Stimulated activated CD4-positive, alpha-beta T cell treated with anti-CD3 and anti-CD28 coated beads, Interleukin-1b, Interleukin-23, amount 100 ng/mL, for 48 hours (primary cell): ENCODE measurements at regions not wholly inside any gene's neighbourhood (a gene's known extent, or its start where the extent isn't known, plus 50 kb on each side); places are given as distances from the start of the nearest gene placed in this dataset.
"Not testable (repeated sequence)": the region's sequence is repeated elsewhere in the genome, so short reads cannot be mapped to it uniquely, and the experiment has no call there.

Experiments used
- DNase-seq: peaks from one replicate; pipeline ENCODE4 v3.0.0-alpha.2; 2020

DNA sequence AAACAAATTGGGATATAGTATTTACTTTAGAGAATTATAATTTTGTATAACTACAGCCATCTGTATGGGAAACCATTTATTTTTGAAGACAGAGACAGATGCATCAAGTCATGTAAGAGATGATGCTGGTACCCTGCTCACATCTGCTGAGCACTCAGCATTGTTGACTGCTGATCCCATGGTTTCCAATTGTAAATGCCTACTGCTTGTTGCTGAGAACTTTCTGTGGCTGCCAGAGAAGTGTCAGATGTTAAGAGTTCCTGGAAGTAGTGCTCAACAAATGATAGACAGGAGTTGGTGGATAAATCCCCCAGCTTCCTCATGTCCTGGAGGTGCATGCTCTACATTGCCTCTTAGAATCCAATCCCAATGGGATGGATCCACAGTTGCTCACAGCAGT is 167.1 kb downstream of the OXSM start:
- no peak for DNase-seq

DNA sequence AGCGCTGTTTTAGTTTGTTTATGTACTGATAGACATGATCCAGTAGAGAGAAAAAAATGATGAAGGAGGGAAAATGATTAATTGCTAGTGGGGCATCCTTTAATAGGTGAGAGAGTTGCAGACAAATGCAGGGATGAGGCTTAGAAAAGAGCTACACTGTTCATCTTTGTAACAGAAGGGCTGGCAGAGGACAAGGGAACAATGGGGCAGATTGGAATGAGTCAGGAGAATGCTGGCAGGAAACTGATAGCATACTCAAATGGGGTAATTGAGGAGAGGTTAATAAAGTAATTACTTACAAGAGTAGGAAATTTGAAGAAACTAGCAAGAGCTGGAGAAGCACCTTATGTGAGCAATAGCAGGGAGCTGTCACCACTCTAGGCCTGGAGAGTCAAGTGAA is 170.9 kb downstream of the OXSM start:
- no peak for DNase-seq

DNA sequence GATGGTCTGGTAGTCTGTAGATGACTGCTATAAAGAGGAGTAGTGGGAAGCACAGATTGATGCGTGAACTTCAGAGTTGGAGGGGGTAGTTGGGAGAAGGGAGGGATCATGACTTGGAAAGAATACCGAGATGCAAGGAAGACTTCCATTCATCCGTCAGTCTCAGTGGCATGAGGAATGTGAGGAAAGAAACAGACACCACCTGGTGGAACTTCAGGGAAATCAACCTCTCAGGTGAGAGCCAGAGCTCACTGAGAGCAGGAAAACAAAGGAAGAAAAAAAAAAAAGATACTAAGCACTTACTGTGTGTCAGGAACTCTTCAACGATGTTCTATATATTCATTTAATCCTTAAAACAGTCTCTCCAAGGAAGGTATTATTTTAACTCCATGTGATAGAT is 172.4 kb downstream of the OXSM start:
- DNase-seq, result no peak

DNA sequence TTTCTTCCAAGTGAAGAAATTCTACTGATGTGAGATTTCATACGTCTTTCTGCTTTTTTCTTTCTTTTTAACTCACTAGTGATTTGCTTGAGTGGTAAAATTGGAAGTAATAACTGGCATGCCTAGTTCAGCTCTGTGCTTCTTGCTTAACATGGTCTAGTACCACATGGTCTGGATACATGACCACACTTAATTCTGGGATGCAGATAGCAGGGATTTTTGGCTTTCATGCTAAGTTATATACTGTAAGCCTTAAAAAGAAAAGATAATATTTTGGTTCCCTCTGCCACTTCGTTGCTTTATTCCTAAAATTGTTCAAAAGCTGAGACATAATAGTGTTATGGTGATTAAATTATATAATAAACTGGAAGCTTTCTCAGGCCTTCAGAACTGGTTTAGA is 174.3 kb downstream of the OXSM start:
- no peak for DNase-seq

DNA sequence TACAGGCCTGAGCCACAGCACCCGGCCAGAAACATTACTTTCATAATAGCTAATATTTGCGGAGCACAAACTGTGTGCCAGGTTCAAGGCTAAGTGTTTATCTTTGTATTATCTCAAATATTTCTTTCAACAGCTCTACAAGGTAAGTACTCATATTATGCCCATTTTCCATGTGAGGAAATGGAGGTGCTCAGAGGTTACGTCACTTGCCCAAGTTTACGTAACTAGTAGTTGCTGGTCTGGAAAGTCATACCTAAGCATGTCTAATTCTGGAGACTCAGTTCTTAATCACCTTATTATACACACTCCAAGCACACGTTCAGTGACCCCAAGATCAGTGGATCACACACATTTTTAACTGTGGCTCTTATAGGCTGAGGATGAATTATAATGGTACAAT is 177.5 kb downstream of the OXSM start:
- DNase-seq, result no peak

DNA sequence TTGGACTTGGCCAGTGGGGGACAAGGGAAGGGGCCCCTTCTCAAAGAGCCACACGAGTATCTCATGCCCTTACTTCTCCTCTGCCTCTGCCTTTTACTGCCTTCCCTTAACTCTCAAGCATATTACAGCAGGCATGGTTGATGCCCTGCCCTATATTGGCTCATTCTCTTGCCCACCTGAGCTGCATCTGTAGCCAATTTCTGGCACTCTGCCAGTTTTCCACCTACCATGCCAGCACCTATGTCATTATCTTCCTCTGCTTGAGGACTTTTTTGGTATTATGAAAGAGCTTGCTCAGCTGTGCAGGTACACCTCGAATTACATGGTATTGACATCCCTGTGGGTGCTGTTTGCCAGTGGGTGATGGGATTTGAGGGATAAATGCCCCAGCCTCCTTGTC is 181.8 kb downstream of the OXSM start:
- DNase-seq, result no peak

DNA sequence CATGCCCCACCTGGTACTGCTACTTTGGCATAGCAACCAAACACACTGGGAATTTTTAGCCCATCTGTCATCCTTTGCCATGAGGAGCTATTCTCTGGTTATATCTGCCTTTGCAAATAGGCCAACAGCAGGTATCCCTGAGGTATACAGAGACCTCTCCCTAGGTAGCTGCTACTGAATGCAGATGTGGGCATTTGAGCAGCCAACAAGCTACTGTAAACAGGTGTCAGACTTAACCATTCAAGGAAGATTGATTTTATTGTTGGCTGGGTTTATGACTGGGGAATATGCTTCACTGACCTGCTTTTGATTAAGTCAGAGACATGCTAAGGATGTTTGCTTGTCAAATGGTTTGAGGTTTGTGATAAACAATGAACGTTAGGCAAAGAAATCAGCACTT is 183.2 kb downstream of the OXSM start:
- no peak for DNase-seq

DNA sequence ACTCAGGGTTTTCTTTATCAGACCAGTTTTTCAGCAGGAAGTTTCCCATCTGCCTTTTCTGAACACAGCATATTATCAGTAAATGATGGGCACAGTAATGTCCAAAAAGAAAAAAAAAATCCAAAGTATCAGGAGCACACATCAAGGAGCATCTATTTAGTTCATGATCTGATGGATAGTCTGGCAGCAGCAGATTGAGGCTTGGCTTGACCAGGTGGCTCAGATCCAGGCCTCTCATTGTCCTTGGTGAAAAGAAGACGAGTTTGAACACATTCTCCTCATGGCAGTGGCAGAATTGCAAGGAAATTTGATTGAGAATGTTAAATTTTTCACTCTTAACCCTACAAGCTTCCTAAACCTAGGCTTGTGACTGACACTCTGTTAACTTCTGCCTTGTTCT is 192.9 kb downstream of the OXSM start:
- DNase-seq, result no peak

DNA sequence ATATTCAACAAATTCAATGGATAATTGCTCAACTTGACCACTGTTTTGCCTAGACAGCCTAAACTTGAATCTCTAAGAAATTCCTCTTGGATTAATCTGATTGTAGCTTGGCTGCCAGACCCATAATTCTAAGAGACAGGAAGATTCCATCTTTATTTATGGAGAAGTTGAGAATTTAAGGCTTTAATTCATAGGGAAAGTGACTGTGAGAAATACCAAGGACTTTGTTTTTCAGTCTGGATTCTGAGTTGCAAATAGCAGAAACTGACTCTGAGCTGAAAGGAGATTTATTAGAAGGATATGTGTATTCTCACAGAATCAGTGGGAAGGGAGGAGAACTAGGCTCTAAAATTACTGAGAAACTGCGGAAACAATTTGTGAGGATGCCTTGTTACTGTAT is 195.7 kb downstream of the OXSM start:
- no peak for DNase-seq

DNA sequence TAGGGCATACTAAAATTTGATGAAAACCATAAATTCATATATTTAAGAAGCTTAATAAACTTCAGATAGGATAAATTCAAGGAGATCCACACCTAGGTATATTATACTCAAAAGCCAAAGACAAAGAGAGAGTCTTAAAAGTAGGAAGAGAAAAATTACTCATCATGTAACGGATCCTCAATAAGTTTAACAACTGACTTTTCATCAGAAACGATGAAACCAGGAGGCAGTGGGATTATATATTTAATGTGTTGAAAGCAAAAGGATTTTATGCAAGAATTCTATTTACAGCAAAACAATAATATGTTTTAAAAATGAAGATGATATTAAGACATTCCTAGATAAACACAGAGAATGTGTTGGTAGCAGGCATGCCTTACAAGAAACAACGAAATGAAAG is 202.7 kb downstream of the OXSM start:
- no peak for DNase-seq

DNA sequence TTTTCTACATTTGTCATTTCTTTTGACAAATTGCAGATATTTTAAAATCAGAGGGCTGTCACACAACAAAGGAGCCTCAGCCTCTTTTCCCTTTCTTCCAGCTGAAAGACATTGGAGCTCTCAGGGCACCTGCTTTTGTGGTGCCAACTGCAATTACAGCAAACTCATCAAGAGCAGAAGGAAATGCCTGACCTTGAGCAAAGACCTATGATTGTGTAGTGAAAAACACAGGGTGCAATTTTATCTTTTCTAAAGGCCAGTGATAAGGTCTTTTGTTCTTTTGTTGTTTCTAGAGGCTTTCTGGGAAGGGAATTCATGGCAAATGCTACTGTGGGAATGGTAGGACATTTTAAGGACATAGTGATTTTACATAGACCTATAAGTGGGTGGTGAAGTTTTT is 214.3 kb downstream of the OXSM start:
- DNase-seq, result no peak

DNA sequence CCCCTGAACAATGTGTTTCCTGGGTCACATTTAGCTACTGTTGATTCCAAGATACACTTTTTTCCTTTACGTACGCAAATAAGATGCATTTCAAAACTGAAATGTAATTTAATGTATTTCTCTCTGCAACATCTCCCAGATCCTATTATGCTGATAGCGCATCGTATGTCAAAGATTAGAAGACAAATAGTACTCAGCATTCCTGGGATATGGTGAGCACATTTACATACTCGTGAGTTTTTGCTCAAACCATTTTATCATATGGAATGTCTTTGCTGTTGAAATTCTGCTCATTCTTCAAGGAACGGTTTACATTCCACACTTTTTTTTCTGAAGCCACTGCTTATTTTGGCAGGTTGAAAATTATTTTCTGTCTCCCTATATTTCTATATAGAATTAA is 221.4 kb downstream of the OXSM start:
- DNase-seq, result no peak

DNA sequence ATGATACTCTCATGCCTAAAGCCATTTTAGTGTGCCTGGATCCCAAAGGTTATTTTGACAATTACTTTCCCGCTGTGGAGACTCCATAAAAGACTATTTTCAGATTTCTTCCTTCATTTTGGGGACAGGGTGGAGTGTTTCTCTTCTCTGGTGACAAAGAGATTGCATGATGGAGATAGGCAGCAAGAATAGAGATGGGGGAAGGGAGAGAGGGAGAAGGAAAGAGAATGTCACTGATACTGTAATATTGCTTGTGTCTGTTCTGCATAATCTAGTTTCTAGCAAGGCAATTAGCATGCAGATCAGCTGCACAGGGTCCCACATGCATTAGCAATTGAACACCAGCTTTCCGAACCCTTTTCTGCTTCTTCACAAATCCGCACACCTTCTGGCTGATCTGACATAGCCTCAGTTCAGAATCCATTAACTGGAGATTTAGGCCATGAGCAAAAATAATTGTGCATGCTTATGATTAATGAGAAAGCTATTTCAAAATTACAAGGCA is 222.4 kb downstream of the OXSM start:
- no peak for DNase-seq

DNA sequence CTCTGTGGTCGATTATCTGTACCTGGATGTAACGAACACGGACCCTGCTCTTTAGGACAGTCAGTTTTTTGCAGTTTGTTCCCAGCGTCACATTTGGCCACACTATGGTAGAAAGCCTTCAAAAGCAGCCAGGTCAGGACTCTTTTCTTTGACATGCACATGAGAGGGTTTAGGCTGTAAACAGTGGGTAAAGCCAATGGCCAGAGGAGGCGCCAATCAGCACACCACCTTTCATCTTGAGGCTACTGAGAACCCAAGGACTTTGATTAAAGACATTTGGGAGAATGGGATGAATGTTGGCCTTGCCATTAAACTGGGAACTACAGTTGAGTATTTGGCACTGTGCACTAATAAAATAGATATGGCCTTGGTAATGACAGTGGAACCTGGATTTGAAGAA is 225.9 kb downstream of the OXSM start:
- no peak for DNase-seq

DNA sequence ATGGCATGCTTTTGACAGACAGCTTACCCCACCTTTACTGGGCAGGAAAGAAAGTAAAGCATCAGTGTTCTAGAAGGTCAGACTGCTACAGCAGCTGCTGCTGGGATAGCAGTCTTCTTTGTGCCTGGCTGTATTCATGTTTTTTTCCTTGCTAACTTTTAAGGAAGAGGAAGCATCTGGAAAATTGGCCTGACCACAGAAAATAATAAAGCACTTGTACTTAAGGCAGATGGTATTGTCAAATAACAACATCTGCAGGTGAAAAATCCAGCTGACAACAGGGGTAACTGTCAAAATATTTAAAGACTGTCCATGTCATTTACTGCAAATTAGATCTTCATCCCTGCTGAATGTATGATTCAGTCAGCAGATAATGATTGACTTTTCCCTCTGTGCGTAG is 229.0 kb downstream of the OXSM start:
- DNase-seq, result no peak

DNA sequence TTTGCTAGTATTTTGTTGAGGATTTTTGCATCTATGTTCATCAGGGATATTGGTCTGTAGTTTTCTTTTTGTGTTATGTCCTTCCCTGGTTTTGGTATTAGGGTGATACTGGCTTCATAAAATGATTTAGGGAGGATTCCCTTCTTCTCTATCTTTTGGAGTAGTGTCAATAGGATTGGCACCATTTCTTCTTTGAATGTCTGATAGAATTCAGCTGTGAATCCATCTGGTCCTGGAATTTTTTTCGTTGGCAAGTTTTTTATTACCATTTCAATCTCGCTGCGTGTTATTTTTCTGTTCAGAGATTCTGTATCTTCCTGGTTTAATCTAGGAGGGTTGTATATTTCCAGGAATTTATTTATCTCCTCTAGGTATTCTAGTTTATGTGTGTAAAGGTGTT is 234.3 kb downstream of the OXSM start:
- not testable (repeated sequence) for DNase-seq

DNA sequence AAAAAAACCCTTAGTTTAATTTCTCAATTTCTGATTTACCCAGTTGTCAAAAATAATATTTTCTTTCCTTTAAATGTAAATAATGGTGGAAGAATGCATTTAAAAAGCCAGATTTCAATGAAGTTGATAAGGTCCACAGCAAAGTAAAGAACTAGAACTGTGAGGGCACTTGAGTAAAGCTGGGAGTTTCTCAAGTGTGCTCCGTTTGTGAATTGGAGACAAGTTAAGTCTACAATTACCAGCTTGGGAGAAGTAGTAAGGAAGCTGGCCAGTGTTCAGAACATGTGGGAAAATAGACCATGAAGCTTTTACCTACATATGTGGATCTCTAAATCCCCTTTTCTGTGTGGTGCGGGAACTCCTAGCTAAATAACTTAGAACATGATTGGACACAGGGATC is 239.4 kb downstream of the OXSM start:
- no peak for DNase-seq

DNA sequence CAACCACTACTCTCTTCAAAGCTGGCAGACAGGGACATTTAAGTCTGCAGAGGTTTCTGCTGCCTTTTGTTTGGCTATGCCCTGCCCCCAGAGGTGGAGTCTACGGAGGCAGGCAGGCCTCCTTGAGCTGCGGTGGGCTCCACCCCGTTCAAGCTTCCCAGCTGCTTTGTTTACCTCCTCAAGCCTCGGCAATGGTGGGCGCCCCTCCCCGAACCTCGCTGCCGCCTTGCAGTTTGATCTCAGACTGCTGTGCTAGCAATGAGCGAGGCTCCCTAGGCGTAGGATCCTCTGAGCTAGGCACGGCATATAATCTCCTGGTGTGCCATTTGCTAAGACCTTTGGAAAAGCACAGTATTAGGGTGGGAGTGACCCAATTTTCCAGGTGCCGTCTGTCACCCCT is 252.2 kb downstream of the OXSM start:
- DNase-seq, result not testable (repeated sequence)

DNA sequence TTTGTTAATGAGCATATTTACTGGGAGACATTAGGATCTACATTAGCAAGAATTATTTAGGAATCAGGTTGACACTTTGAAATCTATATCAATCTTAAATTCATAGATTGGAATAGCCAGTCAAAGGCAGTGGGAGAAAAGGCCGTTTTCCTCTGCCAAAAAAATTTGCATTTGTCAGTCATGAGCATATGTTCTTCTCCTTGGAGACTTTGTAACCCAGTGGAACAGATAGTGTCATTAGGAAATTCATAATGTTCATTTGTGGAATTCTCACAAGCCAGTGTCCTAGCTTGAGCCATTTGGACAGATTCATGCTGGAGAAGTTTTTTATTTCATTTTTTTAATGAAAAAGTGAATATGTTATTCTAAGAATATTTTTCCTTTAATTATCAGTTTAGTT is 260.1 kb downstream of the OXSM start:
- DNase-seq, result no peak

DNA sequence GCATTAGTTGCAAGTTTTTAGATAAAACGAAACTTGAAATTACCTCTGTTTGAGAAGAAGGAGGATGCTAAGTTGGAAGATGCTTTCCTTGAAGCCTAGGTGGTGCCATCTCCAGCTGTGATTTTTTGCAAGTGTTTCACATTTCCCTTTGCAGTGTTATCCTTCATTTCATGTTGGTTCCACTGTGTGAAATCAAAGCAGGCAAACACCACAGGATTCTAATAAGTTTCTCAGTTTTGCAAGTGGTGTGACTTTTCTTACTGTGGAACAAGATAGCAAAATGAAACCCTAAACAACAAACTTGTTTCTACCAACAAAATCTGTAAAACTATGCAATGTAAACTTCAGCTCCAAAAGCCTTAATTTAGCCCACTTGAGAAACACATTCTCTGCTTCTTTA is 260.9 kb downstream of the OXSM start:
- DNase-seq, result no peak

DNA sequence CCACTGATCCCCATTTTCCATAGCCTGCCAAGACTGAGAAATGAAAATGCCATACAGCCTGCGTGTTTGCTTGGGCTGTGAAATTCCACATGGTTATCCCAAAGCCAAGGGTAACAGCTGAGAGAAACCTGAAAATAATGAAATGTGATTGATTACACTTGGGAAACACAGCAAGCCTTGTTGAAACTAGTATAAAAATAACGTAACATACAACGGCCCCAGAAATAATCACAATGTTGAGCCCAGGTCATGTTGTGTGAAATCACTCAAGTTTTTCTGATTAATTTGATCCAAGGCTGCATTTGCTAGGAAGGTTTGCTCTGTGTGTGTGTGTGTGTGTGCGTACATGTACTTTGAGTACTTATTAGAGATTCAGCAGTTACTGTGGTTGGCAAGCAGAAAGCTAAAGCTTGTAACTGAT is 269.0 kb downstream of the OXSM start:
- DNase-seq, result no peak

DNA sequence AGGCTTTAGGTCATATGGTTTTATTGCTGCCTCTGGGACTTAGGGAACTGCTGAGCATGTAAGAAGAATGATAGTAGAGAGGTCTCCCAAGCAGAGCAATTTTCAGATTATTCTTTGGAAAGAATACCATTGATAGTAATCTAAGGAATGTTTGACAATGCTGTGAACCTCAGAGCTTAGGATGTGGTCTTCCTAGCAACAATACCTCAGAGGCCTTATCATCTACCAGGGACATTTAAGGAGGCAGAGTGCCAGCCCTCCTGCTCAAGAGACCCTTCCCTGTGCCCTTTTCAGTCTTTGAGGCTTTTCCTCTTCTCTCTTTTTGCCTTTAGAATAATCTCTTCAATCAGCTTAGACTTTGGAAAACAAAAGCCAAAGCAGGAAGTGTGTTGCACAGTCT is 272.1 kb downstream of the OXSM start:
- no peak for DNase-seq

DNA sequence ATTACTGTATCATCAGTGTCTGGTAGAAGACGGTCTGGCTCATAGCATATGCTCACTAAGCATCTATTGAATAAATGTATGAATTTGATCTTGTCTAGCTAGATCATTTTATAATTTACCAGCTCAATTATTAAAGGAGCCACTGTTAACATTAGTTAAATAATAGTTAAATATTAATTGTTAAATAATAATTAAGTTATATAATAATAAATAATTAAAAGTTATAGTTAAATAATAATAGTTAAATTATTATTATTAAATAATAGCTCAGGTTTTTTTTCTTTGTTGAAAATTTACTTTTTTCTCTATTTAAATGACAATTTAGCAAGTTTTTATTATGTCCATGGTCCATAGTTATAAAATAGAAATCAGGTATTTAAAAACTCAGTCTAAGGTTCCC is 274.4 kb downstream of the OXSM start:
- DNase-seq, result no peak

DNA sequence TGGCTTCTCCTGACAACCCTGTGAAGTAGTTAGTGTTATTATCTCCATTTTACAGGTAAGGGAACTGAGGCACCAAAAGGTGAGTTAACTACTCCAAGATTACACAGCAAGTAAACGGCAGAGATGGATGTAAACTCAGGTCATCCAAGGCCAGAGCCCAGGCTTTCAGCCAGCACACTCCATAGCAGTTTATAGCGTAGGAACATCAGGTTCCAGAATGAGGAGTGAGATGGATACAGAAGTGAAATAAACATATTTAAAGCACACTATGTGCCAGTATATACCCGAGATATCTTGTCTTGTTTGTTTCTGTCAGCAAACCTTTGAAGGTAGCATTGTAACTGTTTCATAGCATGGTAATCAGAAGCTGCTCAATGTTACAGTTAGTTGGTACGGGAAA is 279.0 kb downstream of the OXSM start:
- DNase-seq, result no peak

DNA sequence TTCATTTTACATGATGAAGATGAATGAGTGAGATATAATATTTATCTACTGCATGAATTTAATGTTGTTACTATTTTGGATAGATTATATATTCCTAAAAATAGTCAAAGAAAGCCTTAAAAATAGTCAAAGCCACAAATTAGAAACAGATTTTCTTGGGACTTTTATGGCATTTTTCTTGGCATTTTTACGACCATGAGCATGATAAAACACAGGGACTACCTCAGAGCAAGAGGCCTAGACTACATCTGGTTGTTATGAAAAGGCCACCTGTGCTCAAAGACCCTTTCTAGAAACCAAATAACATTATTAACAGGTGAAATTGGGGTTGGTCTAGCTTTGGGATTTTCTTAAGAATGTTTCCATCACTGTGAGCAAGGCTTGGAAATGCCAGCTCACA is 281.0 kb downstream of the OXSM start:
- no peak for DNase-seq

DNA sequence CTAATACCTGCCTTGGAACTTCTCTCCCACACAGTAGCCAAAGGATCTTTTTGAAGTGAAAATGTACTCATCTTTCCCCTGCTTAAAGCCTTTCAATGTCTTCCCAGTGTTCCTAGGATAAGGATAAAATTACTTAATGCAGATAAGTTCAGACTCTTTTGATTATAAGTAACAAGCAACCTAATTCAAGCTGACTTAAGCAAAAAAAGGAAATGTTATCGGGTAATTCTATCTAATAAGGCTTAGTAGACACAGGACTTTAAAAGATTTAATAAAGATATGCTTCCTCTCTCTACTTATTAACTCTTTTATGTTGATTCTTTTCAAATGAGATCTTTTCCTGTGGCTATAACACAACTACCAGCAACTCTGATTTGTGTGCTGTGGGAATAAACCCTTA is 284.2 kb downstream of the OXSM start:
- no peak for DNase-seq
